Effector CD8-positive, alpha-beta T cell (primary cell): ENCODE measurements at regions not wholly inside any gene's neighbourhood (a gene's known extent, or its start where the extent isn't known, plus 50 kb on each side); places are given as distances from the start of the nearest gene placed in this dataset.
"Not testable (repeated sequence)": the region's sequence is repeated elsewhere in the genome, so short reads cannot be mapped to it uniquely, and the experiment has no call there.

ENCODE experiments used
- DNase-seq: peaks from one replicate; lab custom pipeline; 2025; lab: John Stamatoyannopoulos, UW

DNA sequence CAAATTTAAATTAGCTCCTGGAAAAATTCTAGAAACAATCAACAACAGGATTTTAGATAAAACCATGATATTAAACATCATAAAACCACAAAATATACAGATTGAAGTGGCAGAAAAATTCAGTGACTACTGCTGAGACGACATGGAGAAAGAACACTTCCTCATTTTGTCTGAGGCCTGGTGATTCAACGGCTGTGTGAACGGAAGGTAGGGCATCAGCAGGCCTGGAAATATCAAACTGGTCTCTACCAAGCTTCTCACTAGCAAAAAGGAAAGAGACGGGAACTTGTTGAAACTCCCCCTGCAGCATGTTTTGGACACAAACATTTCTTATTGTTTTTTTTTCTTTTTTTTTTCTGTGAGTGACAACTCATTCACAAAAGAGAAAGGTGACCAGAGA lies 58.0 kb upstream of the AHI1 start:
- DNase-seq: no peak

DNA sequence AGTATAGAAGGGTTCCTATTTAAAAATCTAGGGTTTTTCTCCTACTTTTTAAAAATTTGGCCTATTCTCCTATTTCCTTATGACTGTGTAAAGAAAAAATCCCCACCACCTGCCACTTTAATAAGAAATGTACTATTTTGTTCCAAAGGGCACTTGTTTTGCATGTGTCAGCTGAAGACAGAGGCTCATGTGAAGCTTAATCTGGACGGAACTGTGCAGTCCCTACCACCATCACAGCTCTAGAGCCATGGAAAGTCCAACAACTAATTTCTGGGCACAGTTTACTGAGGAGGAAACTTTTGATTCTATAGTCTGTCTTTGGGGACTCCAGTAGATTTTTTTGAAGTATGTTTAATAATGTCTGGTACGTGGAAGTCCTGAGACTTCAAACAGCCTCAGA lies 60.0 kb upstream of the AHI1 start:
- DNase-seq: no peak

DNA sequence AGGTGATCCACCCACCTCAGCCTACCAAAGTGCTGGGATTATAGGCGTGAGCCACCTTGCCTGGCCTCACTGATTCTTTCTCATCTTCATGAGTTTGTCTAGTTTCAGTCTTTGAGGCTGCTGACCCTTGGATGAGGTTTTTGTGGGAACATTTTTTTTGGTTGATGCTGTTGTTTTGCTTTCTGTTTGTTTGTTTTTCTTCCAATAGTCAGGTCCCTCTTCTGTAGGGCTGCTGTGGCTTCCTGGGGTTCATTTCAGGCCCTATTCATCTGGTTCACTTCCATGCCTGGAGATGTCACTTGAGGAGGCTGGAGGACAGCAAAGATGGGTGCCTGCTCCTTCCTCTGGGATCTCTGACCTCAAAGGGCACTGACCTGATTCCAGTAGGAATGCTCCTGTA lies 68.1 kb upstream of the AHI1 start:
- DNase-seq: not testable (repeated sequence)

DNA sequence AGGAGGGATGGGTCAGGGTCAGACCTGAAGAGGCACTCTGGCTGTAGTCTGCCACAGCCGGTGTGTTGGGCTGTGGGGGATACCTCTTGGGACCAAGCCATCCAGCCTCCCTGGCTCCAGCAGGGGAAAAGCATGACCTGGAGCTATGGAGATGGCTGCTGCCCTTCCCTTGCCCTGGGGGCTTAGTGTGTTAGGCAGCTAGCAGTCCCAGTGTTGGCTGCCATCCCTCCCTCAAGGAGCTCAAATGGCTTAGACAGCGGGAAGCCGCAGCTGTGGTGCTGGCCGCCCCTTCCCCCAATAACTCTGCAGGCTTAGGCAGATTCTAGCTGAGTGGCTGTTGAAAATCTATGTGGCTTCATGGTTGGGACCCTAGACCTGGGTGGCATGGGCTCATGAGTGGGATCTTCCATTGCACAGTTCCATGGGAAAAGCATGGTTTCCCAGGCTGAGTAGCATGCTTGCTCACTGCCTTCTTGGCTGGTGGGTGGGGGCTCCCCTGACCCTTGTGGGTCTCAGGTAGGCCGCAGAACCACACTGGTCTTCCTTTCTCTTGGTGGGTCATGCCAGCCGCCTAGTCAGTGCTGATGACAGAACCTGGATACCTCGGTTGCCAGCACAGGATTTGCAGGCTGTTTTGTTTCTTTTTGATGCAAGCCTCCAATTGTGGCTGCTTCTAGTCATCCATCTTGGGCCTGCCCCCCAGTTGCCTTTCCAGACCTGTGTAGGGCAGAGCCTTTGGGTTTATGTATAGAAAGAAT lies 69.0 kb upstream of the AHI1 start:
- DNase-seq: no peak

DNA sequence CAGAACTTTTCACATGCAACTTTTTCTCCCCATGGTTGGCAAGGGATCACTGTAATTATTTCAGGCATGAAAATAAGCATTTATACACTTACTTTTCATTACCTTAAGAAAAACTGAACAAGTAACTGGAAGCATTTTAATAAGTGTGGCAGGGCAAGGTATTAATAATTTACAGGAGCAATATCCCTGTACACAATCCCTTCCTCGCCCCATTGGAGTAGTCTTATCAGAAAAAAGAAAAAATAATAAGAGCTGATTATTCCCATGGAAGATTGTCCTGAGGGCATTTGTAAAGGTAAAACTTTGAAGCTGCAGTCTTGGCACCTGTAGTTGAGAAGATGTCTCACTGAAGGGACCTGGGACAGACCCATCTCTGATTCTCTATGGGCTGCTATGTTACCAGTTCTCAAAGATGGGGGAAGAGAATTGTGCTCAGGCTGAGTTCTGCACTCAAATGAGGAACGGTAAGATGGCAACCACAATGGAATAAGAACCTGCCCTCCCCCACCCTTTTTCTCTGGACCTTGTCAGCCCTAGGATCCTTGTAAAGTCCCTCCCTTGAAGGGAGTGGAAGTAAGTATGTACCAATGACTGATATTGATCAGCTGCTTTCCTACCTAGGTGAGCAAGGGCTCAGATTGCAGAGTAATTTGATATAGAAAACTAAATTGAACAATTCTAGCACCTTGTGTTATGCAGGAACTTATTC lies 70.0 kb upstream of the AHI1 start:
- DNase-seq: no peak

DNA sequence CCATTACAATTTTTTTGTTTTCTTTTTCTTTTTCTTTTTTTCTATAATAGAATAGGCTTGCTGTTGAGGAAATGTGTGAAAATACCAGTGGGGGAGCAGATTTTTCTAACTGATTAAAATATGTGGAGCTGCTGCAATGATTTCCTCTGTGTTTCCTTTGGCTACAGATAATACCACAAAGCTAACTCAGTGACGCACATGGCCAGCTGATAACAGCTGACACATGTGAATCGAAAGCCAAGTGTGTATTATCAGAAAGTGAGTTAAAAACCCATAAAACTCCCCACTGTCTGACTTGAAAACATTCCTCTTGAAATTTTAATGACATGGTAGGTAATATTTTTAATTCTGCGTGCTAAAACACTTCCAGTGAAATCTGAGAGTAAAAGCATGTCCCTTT lies 70.8 kb upstream of the AHI1 start:
- no peak for DNase-seq

DNA sequence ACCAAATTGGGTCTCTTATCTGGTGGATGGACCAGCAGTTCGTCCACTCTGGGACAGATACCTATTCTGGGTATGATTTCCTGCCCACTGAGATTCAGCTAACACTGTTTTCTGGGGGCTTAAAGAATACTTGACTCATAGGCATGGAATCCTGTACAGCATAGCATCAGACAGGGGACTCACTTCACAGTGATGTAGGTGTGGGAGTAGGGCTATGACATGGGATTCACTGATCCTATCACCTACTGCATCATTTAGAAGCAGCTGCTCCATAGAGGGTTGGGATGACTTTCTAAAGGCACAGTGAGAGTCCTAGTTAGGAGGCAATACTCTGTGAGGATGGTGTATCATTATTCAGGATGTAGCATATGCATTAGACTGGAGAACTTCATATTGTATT lies 74.5 kb upstream of the AHI1 start:
- DNase-seq: no peak

DNA sequence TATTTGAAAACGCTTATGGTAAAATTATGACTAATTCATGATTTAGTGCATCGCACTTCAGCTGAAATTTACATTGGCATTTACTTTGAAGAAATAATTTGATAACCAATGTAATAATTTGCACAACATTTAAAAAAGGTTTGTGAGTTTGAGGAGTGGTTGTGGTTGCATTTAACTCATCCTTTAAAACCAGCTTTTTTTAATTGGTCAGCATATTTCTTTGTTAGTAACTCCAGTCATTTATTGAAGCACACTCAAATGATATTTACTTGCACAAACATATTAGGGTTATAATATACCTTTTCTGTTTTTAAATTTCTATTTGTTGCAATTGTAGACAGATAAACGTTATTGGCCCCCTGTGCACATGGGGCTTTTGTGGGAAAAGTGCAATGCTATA lies 78.1 kb upstream of the AHI1 start:
- no peak for DNase-seq

DNA sequence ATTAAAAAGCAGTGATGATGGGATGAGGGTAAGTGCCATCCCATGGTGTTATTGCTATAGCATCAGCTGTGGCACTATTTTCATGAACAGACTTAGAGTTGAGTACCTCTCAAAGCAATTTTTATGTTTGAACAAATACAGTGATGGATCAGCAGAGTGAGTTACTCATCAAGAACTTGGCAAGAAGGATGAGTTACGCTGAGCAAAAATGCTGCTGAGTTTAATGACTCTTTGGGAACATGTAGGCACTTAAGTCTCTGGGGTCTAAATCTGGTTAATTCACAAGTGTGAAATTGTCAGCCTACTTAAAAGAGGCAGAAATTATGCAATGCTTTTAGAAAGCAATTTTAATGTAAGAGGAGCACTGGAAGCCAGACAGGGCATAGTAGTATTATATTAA lies 78.5 kb upstream of the AHI1 start:
- no peak for DNase-seq

DNA sequence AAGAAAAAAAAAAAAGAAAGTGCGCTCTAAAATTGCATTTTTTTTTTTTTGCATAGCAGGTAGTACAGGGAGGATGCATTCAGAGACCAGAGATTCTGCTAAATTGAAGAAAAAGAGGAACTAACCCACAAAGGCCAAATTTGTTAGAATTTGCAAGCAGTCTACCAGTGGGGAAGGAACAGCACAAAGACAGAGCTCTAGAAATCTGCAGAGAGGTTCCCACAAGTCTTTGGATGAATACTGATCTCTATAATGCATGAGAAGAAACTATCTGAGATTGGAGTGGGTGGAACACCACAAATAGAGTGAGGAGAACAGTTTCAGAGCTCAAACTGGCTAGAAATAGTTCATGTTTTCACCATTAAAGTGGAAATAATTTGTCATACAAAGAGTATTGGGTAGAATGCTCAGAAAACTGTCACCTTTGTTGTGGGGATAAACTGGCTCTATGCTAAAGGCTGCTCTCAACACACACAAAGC lies 79.6 kb upstream of the AHI1 start:
- no peak for DNase-seq

DNA sequence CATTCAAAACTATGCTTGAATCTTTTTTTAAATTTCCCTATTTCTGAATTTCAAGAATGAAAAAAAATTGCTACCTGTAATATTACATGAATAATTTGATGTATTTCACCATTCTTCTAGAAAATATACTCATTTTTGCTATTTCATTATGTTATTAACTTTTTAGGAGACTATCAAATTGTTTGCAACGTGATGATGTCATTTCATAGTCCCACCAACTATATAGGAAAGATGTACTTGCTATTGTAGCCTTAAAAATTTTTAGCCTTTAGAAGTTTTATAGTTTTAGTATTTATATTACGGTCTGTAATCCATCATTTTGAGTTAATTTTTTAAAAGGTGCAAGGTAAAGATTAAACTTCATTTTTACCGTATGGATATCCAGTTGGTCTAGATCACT lies 81.4 kb upstream of the AHI1 start:
- DNase-seq: no peak

DNA sequence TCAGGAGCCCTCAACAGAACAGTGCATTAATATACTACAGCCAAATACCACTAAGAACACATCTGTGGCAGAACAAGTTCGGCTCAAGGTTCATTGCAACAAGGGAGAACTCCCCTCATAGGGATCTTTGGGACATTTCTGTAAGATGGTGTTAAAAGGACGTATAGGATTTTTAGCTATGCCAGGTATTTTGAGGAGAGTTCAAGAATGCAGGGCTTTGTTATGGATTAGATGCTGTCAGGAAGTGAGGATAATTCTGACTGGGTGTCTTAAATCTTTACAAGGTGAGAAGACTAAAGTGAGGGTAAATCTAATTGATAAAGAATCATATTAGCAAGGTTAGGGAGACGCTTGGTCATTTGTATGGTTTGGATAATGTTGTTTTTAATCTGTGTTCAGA lies 83.7 kb upstream of the AHI1 start:
- DNase-seq: no peak

DNA sequence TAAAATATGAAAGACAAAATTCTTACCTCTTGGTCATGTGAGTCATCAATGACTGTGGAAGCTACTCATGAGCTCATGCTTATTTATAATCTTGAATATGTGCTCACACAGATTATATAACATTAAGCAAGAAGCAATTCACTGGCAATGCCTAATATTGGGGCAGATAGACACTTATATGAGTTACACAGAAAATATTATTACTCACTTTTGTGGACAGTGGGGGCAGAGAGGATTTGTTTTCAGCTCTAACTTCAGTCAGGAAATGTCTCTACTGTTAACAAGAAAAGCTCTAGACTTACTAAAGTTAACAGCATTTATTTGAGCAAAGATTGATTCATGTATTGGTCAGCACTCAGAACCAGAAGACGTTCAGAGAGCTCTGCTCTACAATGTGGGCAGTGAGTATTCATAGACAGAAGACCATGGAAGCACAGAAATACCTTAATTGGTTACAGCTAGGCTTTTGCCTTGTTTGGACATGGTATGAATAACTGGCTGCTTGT lies 85.8 kb upstream of the AHI1 start:
- DNase-seq: no peak

DNA sequence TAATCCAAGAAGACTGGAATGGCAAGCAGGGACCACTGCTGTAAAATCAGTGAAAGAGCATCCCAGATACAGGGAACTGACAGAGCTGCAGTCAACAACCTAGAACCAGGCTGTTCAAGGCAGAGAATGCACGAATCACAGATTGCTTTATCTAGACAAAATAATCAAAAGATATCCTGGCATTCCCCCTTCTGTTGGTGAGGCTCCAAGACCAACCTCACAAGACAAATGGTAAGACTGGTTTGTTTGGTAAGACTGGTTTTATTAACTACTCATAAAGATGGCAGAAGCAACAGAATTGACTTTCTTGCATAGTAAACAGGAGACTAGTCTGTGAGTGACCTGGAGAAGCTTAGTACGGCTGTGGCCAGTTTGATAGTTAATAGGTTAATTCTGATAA lies 88.8 kb upstream of the AHI1 start:
- DNase-seq: no peak

DNA sequence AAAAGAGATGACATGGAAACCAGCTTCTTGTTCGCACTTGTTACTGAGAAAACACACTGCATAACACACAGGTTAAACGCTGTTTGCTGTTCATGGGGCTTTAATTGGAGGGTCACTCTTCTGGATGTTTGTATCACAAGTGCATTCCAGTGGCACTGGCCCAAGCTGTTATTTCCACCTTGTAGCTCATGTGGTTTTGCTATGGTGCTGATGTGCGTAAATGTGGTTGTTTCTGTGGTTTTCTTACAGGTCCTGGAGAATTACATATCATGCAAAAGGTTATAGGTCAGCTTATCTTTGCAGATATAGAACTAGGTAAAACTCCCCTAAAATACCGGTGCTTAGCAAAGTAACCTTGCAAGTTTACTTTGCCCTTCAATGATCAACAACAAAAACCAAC lies 89.3 kb upstream of the AHI1 start:
- no peak for DNase-seq

DNA sequence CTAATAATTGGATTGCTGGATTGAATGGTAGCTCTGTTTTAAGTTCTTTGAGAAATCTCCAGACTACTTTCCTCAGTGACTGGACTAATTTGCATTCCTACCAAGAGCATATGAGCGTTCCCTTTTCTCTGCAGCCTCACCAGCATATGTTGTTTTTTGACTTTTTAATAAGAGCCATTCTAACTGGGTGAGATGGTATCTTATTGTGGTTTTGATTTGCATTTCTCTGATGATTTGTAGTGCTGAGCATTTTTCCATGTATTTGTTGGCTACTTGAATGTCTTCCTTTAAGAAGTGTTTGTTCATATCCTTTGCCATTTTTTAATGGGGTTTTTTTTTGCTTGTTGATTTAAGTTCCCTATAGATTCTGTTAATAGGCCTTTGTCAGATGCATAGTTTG lies 94.7 kb upstream of the AHI1 start:
- DNase-seq: no peak

DNA sequence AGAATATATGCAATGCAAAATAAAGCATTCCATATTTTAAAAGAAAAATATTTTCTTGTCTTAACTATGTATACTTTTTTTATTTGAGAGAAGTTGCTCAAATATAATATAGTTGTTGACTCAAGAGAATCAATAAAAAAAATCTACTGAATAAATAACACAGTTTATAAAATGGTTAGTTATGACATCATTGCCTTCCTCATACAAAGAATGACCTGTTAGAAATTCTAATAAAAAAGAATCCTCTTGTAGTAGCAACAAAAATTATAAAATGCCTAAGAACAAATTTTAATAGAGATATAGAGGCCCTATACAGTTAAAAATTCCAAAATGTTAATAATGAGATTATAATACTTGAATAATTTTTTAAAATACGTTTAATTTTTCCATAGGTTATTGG lies 96.5 kb upstream of the AHI1 start:
- DNase-seq: no peak

DNA sequence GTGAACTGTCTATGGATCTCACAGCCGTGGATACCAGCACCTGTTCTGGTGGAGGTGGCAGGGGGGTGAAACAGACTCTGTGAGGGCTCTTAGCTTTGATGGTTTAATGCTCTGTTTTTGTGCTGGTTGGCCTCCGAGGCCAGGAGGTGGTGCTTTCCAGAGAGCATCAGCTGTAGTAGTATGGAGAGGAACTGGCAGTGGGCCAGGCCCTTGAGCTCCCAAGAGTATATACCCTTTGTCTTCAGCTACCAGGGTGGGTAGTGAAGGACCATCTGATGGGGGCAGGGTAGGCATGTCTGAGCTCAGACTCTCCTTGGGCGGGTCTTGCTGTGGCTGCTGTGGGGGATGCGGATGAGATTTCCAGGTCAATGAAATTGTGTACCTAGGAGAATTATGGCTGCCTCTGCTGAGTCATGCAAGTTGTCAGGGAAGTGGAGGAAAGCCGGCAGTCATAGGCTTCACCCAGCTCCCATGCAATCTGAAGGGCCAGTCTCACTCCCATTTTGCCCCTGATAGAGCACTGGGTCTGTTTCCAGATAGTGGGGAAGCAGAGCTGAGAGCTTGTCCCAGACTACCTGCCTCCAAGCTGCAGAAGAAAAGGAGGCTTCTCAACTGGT lies 102.7 kb upstream of the AHI1 start:
- no peak for DNase-seq

DNA sequence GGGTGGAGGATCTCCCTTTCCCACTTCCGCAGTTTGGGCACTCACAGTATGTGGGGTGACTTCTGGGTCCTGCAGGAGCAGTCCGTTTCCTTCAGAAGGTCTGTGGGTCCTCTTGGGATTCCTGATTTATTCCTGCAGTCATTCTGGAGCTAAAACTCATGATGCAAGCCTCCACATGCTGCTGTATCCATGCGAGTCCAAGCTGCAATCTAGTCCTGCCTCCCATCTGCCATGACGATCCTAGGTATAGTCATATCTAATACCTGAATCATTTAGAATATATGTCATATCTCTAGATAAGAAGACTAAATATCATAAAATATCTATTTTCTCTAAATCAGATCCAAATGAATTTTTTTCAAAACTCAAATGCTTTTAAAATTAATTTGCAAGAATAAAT lies 103.4 kb upstream of the AHI1 start:
- no peak for DNase-seq

DNA sequence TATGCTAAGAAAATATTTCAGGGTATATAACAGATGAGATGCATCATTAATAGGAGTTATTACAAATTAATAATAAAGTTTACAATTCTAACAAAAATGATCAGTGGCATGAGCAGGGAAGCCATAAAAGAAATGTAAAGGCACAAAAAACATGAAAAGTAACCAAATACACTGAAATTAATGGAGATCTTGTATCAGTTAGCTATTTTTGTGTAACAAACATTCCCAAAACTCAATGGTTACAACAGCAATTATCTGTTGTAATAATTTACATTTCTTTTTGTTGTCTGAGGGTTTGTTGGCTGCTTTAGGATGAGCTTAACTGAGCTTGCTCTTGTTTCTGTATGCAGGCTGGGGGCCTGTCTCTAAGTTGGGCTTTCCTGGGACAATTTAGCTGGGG lies 104.3 kb upstream of the AHI1 start:
- DNase-seq: no peak

DNA sequence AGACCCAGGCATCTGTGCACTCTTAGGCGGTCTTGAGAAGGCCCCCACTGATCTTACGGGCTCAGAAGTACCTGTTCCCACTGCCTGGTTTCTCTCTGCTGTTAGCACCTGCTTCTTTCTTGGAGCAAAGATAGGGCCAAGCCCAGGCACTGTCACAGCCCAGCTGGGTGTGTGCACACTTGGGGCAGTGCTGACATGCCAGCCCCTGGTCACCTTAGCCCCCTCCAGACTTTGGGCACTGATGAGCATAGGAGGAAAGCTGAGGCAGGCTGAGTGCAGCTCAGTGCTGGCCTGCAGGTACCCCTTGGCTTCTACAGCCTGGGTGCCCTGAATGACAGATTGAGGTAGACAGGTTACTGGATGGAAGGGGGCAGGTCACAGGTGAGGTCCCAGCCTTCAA lies 105.7 kb upstream of the AHI1 start:
- DNase-seq: no peak

DNA sequence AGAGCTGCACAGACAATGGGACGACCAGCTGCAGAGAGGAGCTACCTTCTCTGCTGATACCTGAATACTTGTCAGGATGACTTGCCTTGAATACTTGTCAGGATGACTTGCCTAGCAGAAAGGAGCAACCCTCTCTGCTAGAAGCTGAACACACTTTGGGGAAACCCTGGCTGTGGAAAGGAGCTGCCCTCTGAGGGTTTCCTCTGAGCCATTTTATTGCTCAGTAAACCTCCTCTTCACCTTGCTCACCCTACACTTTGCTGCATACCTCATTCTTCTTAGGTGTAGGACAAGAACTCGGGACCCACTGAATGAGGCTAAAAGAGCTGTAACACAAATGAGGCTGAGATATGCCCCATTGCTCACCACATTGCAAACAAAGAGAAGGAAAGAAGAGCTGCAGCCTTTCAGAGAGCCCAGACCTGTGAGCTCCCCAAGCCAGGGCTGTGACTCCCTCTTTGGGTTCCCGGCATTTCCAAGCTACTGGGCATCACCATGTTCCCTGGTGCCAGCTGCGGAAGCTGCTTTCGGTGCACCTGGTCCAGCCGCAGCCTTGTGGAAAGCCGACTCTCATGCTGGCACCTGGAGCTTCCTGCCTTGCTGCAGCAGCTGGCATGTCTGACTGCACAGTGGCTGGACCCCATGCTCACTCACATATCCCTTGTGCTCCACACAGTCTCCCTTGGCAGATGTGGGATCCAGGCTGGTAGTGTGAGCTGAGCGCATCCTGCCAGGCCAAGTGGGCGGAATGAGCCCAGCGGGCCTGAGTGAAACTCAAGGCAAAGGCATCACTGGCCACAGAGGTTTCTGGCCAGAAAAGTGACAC lies 106.7 kb upstream of the AHI1 start:
- no peak for DNase-seq
